Panc1 (cell line): ENCODE measurements at regions not wholly inside any gene's neighbourhood (a gene's known extent, or its start where the extent isn't known, plus 50 kb on each side); places are given as distances from the start of the nearest gene placed in this dataset.

Experiments
- ATAC-seq: fragments of 200-7000 bp; cut with Tn5 transposase; 2 replicates; pipeline ENCODE4 v1.9.1; 2020; ENCODE audit warnings: mild to moderate bottlenecking, moderate library complexity
- BruUV-seq: library from RNA; stranded (reverse); fragments of 400-500 nt; replicated peaks from 2 replicates; lab custom pipeline; 2021; lab: Mats Ljungman, UMichigan
- CTCF ChIA-PET: fragments of 300-600 bp; sonication (Branson Sonifier 250); formaldehyde crosslinking; loops from one replicate; lab custom pipeline; 2022; ENCODE audit warnings: antibody characterized with exemption; lab: Charles Lee
- POLR2A ChIA-PET: fragments of 300-600 bp; sonication (Branson Sonifier 250); formaldehyde crosslinking; loops from one replicate; lab custom pipeline; 2022; ENCODE audit warnings: antibody characterized with exemption; lab: Charles Lee
- DNase-seq: peaks from one replicate; pipeline ENCODE4 v3.0.0-alpha.2; 2010; ENCODE audit warnings: low read depth, low spot score
- H3K27ac ChIP-seq: 2 replicates; pipeline ENCODE4 v1.5.1; 2011; ENCODE audit warnings: mild to moderate bottlenecking, low read length, inconsistent platforms
- H3K27me3 ChIP-seq: fragments of 200-500 bp; sonication (Bioruptor generic); 2 replicates; pipeline ENCODE4 v1.6.0; 2014; ENCODE audit warnings: low read length, inconsistent platforms; ENCODE audit not compliant: control insufficient read depth, insufficient read depth
- H3K36me3 ChIP-seq: fragments of 200-500 bp; sonication (Bioruptor generic); 2 replicates; pipeline ENCODE4 v1.5.1; 2014; ENCODE audit warnings: inconsistent platforms, mild to moderate bottlenecking, low read length, moderate library complexity; ENCODE audit not compliant: control insufficient read depth, insufficient read depth
- H3K4me1 ChIP-seq: 2 replicates; pipeline ENCODE4 v1.5.1; 2011; ENCODE audit warnings: inconsistent platforms, mild to moderate bottlenecking, low read length, moderate library complexity; ENCODE audit not compliant: control insufficient read depth, insufficient read depth
- H3K4me3 ChIP-seq, 2 experiments: 2 replicates each; pipeline ENCODE4 v1.5.1; 2011 to 2012; ENCODE audit warnings: low read depth in 2 of 2, low read length in 2 of 2, mild to moderate bottlenecking in 2 of 2, inconsistent platforms in 1 of 2, moderate library complexity in 1 of 2
- H3K9me3 ChIP-seq: fragments of 200-500 bp; sonication (Bioruptor generic); 2 replicates; pipeline ENCODE4 v1.5.1; 2014; ENCODE audit warnings: low read depth, mild to moderate bottlenecking, inconsistent platforms, low read length, moderate library complexity; ENCODE audit not compliant: control insufficient read depth, insufficient read depth
- CTCF ChIP-seq: fragments of 450-650 bp; IDR thresholded peaks from 2 replicates; pipeline ENCODE4 v1.5.1; 2017; ENCODE audit warnings: mild to moderate bottlenecking
- POLR2AphosphoS5 ChIP-seq: IDR thresholded peaks from 2 replicates; pipeline ENCODE4 v1.6.1; 2012; ENCODE audit warnings: mild to moderate bottlenecking, low read depth, low read length, moderate library complexity
- REST ChIP-seq, 2 experiments: IDR thresholded peaks; 2 replicates each; pipeline ENCODE4 v1.6.1; 2011 to 2012; ENCODE audit warnings: low read depth in 2 of 2, control low read depth in 1 of 2, low read length in 1 of 2, mild to moderate bottlenecking in 1 of 2, moderate library complexity in 1 of 2; ENCODE audit not compliant: insufficient read depth in 1 of 2
- SIN3A ChIP-seq: IDR thresholded peaks from 2 replicates; pipeline ENCODE4 v1.6.1; 2012; ENCODE audit warnings: low read depth, mild to moderate bottlenecking, low read length, moderate library complexity, borderline replicate concordance; ENCODE audit not compliant: insufficient read depth
- TCF7L2 ChIP-seq: IDR thresholded peaks from 2 replicates; pipeline ENCODE4 v1.6.1; 2011; ENCODE audit warnings: mild to moderate bottlenecking, low read depth, low read length, inconsistent platforms
- in situ Hi-C: cut with HindIII; loops from 2 replicates; pipeline ENCODE4 v1.10.0; 2016; ENCODE audit warnings: low sequenced_read_pairs, low pct_unique_long_range_greater_than_20kb
- intact Hi-C: fragments of 100-400 bp; cut with micrococcal nuclease; formaldehyde crosslinking; loops from one replicate; pipeline ENCODE4 v1.10.0; 2022; ENCODE audit not compliant: unreplicated experiment

- TF ChIP-seq TCF7L2 (no peak), POLR2AphosphoS5 (no peak), SIN3A (no peak), CTCF (no peak), REST (IDR thresholded peaks at IDR 0.05; ENCODE audit: insufficient read depth in 1 of 2, low read depth in 2 of 2, low read length in 1 of 2) (no peak)
- Histone ChIP-seq H3K27me3 (no peaks in the 10 kb centered on the region), H3K4me3 (no peak overlapping the region), H3K9me3 (no peaks in the 10 kb centered on the region), H3K4me1 (no peaks in the 10 kb centered on the region), H3K27ac (no peak overlapping the region), H3K36me3 (no peaks in the 10 kb centered on the region)
- BruUV-seq = no TSS peak
- ChIA-PET CTCF (interaction anchor here (0.6 kb wide), 1 partner anchor 1538 kb away, joined by 3 read pairs; no protein-coding TSS in a partner anchor), POLR2A (no interaction called here)
- in situ Hi-C loops = no loop called here
- intact Hi-C loops = no loop called here
- DNase-seq (no peak), ATAC-seq (no peak)
Observed at GRCh38 chr5:39928709-39929108, 503.9 kb upstream of the DAB2 start.

- no peak overlapping the region for H3K4me3 ChIP-seq
- intact Hi-C loops (no loop called here), in situ Hi-C loops (no loop called here)
- ChIA-PET POLR2A (no interaction called here), CTCF (no interaction called here)
- BruUV-seq = no TSS peak
- H3K36me3 ChIP-seq = no peaks in the 10 kb centered on the region
- no peak for TF ChIP-seq REST (IDR thresholded peaks at IDR 0.05; ENCODE audit: insufficient read depth in 1 of 2, low read depth in 2 of 2, low read length in 1 of 2)
- TF ChIP-seq TCF7L2 = no peak
- no peak for TF ChIP-seq POLR2AphosphoS5
- TF ChIP-seq CTCF = no peak
- no peak for TF ChIP-seq SIN3A
- no peaks in the 10 kb centered on the region for H3K9me3 ChIP-seq
- H3K4me1 ChIP-seq = no peaks in the 10 kb centered on the region
- no peak overlapping the region for H3K27ac ChIP-seq
- no peak for ATAC-seq
- no peak for DNase-seq
- H3K27me3 ChIP-seq = no peaks in the 10 kb centered on the region
Observed at GRCh38 chr5:39919876-39920275, 495.1 kb upstream of the DAB2 start.
